ENCODE measurements at regions not wholly inside any gene's neighbourhood (a gene's known extent, or its start where the extent isn't known, plus 50 kb on each side); places are given as distances from the start of the nearest gene placed in this dataset.

DNA sequence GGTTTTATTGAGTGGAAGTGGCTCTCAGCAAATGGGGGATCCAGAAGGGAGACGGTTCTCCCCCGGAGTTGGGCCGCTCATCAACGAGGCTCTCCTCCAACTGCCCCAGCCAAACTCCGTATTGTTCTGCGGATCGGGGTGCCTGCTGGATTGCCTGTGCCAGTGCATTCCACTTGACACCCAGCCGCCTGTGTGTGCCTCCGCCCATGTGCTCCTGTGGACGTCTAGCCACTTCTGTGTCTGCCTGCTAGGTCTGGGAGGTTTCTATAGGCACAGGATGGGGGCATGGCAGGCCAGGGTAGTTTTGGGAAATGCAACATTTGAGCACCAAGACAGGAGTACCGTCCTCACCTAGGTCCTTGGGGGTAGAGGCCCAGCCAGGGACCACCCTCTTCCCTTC, 225.7 kb upstream of the AMIGO2 start:
- no peak overlapping the region for H3K4me3 ChIP-seq (ENCODE audit: low read length)
- H3K9me3 ChIP-seq (replicated peaks; ENCODE audit: control insufficient read depth, low read depth, low read length): no peaks in the 10 kb centered on the region
- no peak for DNase-seq
- no peak overlapping the region for H3K27ac ChIP-seq (ENCODE audit: low read length)
- no peaks in the 10 kb centered on the region for H3K4me1 ChIP-seq (ENCODE audit: control insufficient read depth, insufficient read depth, low read length)
- no peaks in the 10 kb centered on the region for H3K36me3 ChIP-seq (ENCODE audit: control insufficient read depth, insufficient read depth, low read length)
- WGBS (ENCODE audit: insufficient coverage): 98% methylated on average over 6 of the region's 11 CpGs
- no peaks in the 10 kb centered on the region for H3K27me3 ChIP-seq (ENCODE audit: control insufficient read depth, insufficient read depth, low read length)

- Histone ChIP-seq H3K27me3 (ENCODE audit: control insufficient read depth, insufficient read depth, low read length) (no peaks in the 10 kb centered on the region), H3K9me3 (replicated peaks; ENCODE audit: control insufficient read depth, low read depth, low read length) (no peaks in the 10 kb centered on the region), H3K4me3 (ENCODE audit: low read length) (no peak overlapping the region), H3K27ac (ENCODE audit: low read length) (no peak overlapping the region), H3K36me3 (ENCODE audit: control insufficient read depth, insufficient read depth, low read length) (no peaks in the 10 kb centered on the region), H3K4me1 (ENCODE audit: control insufficient read depth, insufficient read depth, low read length) (no peaks in the 10 kb centered on the region)
- WGBS (ENCODE audit: insufficient coverage): no CpG with 5 or more reads among the region's 1 CpG
- no peak for DNase-seq
Measured at GRCh38 chr12:47303995-47304560, 224.3 kb upstream of the AMIGO2 start.

DNA sequence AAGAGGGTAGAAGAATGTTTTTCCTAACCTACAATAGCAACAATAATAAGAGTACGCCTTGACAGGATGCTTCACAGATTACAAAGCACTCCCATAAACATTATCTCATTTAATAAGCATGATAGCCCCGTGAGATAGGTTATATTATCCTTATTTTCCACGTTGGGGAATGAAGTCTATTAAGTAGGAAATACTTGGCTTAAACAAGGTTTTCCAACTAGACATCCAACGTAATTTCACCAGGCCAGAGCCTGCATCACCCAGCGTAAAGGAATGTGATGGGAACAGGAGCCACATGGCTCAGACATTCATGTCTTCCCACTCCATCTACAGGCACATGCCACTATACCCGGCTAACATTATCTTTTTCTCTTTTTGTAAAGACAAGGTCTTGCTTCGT, 223.4 kb upstream of the AMIGO2 start:
- Histone ChIP-seq H3K27ac (ENCODE audit: low read length) (no peak overlapping the region), H3K4me3 (ENCODE audit: low read length) (no peak overlapping the region), H3K9me3 (replicated peaks; ENCODE audit: control insufficient read depth, low read depth, low read length) (no peaks in the 10 kb centered on the region), H3K27me3 (ENCODE audit: control insufficient read depth, insufficient read depth, low read length) (no peaks in the 10 kb centered on the region), H3K36me3 (ENCODE audit: control insufficient read depth, insufficient read depth, low read length) (no peaks in the 10 kb centered on the region), H3K4me1 (ENCODE audit: control insufficient read depth, insufficient read depth, low read length) (no peaks in the 10 kb centered on the region)
- no peak for DNase-seq
- 66% methylated on average over 3 of the region's 7 CpGs for WGBS (ENCODE audit: insufficient coverage)

GRCh38 chr12:47302111-47302671, 222.4 kb upstream of the AMIGO2 start:
- Histone ChIP-seq H3K36me3 (ENCODE audit: control insufficient read depth, insufficient read depth, low read length) (no peaks in the 10 kb centered on the region), H3K27ac (ENCODE audit: low read length) (no peak overlapping the region), H3K4me3 (ENCODE audit: low read length) (no peak overlapping the region), H3K9me3 (replicated peaks; ENCODE audit: control insufficient read depth, low read depth, low read length) (no peaks in the 10 kb centered on the region), H3K27me3 (ENCODE audit: control insufficient read depth, insufficient read depth, low read length) (no peaks in the 10 kb centered on the region), H3K4me1 (ENCODE audit: control insufficient read depth, insufficient read depth, low read length) (no peaks in the 10 kb centered on the region)
- WGBS (ENCODE audit: insufficient coverage): 40% methylated on average over 1 of the region's 6 CpGs
- DNase-seq: no peak

GRCh38 chr12:47299586-47299985, 219.8 kb upstream of the AMIGO2 start:
- Histone ChIP-seq H3K9me3 (replicated peaks; ENCODE audit: control insufficient read depth, low read depth, low read length) (no peaks in the 10 kb centered on the region), H3K36me3 (ENCODE audit: control insufficient read depth, insufficient read depth, low read length) (no peaks in the 10 kb centered on the region), H3K27ac (ENCODE audit: low read length) (no peak overlapping the region), H3K4me1 (ENCODE audit: control insufficient read depth, insufficient read depth, low read length) (no peaks in the 10 kb centered on the region), H3K4me3 (ENCODE audit: low read length) (no peak overlapping the region), H3K27me3 (ENCODE audit: control insufficient read depth, insufficient read depth, low read length) (no peaks in the 10 kb centered on the region)
- WGBS (ENCODE audit: insufficient coverage): no CpG with 5 or more reads among the region's 1 CpG
- DNase-seq: no peak

DNA sequence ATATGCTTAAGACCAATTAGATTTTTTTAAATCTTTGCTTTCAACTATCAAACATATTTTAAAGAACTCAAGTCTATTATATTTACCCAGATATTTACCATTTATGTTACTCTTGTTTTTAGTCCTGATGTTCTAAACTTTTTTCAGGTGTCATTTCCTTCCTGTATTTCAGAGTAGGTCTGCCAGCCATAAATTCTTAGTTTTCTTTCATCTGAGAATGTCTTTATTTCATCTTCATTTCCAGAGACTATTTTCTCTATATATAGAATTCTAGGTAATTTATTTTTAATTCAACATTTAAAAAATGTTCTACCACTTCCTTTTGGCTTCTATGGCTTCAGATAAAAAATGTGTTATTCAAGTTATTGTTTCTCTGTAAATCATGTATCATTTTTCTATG, 218.2 kb upstream of the AMIGO2 start:
- no peak for DNase-seq
- Histone ChIP-seq H3K4me3 (ENCODE audit: low read length) (no peak overlapping the region), H3K27ac (ENCODE audit: low read length) (no peak overlapping the region), H3K4me1 (ENCODE audit: control insufficient read depth, insufficient read depth, low read length) (no peaks in the 10 kb centered on the region), H3K27me3 (ENCODE audit: control insufficient read depth, insufficient read depth, low read length) (no peaks in the 10 kb centered on the region), H3K36me3 (ENCODE audit: control insufficient read depth, insufficient read depth, low read length) (no peaks in the 10 kb centered on the region), H3K9me3 (replicated peaks; ENCODE audit: control insufficient read depth, low read depth, low read length) (no peaks in the 10 kb centered on the region)

- DNase-seq: no peak
- Histone ChIP-seq H3K27ac (ENCODE audit: low read length) (no peak overlapping the region), H3K36me3 (ENCODE audit: control insufficient read depth, insufficient read depth, low read length) (no peaks in the 10 kb centered on the region), H3K9me3 (replicated peaks; ENCODE audit: control insufficient read depth, low read depth, low read length) (no peaks in the 10 kb centered on the region), H3K4me1 (ENCODE audit: control insufficient read depth, insufficient read depth, low read length) (no peaks in the 10 kb centered on the region), H3K4me3 (ENCODE audit: low read length) (no peak overlapping the region), H3K27me3 (ENCODE audit: control insufficient read depth, insufficient read depth, low read length) (no peaks in the 10 kb centered on the region)
Measured at GRCh38 chr12:47296828-47297227, 217.1 kb upstream of the AMIGO2 start.

GRCh38 chr12:47293406-47293805, 213.6 kb upstream of the AMIGO2 start:
- DNase-seq: no peak
- Histone ChIP-seq H3K36me3 (ENCODE audit: control insufficient read depth, insufficient read depth, low read length) (no peaks in the 10 kb centered on the region), H3K4me1 (ENCODE audit: control insufficient read depth, insufficient read depth, low read length) (no peaks in the 10 kb centered on the region), H3K27ac (ENCODE audit: low read length) (no peak overlapping the region), H3K4me3 (ENCODE audit: low read length) (no peak overlapping the region), H3K9me3 (replicated peaks; ENCODE audit: control insufficient read depth, low read depth, low read length) (no peaks in the 10 kb centered on the region), H3K27me3 (ENCODE audit: control insufficient read depth, insufficient read depth, low read length) (no peaks in the 10 kb centered on the region)
- no CpG with 5 or more reads among the region's 13 CpGs for WGBS (ENCODE audit: insufficient coverage)

DNA sequence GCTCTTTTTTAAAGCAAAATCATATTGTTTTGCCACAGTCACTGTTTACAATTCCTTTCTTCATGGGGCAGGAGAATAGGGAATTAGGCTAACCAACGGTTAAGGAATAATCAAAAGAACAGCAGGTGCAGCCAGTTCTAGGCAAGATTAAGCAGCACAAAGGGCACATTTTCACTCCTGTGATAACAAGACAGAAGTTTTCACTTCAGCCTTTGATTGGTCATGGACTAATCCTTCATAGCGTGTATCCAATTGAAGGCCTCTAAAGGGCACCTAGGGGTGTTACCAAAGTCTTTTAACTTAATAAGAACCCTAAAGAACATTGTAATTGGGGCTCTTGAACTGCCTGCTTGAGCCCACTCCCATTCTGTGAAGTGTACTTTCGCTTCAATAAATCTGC, 206.9 kb upstream of the AMIGO2 start:
- Histone ChIP-seq H3K27me3 (ENCODE audit: control insufficient read depth, insufficient read depth, low read length) (no peaks in the 10 kb centered on the region), H3K36me3 (ENCODE audit: control insufficient read depth, insufficient read depth, low read length) (no peaks in the 10 kb centered on the region), H3K4me1 (ENCODE audit: control insufficient read depth, insufficient read depth, low read length) (no peaks in the 10 kb centered on the region), H3K4me3 (ENCODE audit: low read length) (no peak overlapping the region), H3K9me3 (replicated peaks; ENCODE audit: control insufficient read depth, low read depth, low read length) (no peaks in the 10 kb centered on the region), H3K27ac (ENCODE audit: low read length) (no peak overlapping the region)
- no peak for DNase-seq
- no CpG with 5 or more reads among the region's 3 CpGs for WGBS (ENCODE audit: insufficient coverage)

Measured in muscle of leg (tissue), 3 donors.